Fibroblast of lung (primary cell): ENCODE measurements at regions not wholly inside any gene's neighbourhood (a gene's known extent, or its start where the extent isn't known, plus 50 kb on each side); places are given as distances from the start of the nearest gene placed in this dataset.

ENCODE experiments used
- DNase-seq, 2 donors: peaks; one replicate each; pipeline versions ENCODE4 v3.0.0 to v3.0.0-alpha.2; 2010; ENCODE audit warnings: low read depth in 2 of 2
- H2AFZ ChIP-seq: 2 replicates; pipeline ENCODE4 v1.5.1; 2012; ENCODE audit warnings: low read length, control low read depth, inconsistent platforms
- H3K27ac ChIP-seq: 2 replicates; pipeline ENCODE4 v1.5.1; 2011; ENCODE audit warnings: low read length, control low read depth; ENCODE audit not compliant: insufficient read depth
- H3K27me3 ChIP-seq: 2 replicates; pipeline ENCODE4 v1.5.1; 2011; ENCODE audit warnings: mild to moderate bottlenecking, low read length; ENCODE audit not compliant: control insufficient read depth, insufficient read depth
- H3K36me3 ChIP-seq: 2 replicates; pipeline ENCODE4 v1.5.1; 2011; ENCODE audit warnings: low read length; ENCODE audit not compliant: control insufficient read depth, insufficient read depth
- H3K4me1 ChIP-seq: 2 replicates; pipeline ENCODE4 v1.5.1; 2011; ENCODE audit warnings: low read length; ENCODE audit not compliant: control insufficient read depth, insufficient read depth; ENCODE audit errors: extremely low read depth
- H3K4me2 ChIP-seq: 2 replicates; pipeline ENCODE4 v1.5.1; 2011; ENCODE audit warnings: low read length, control low read depth; ENCODE audit not compliant: insufficient read depth; ENCODE audit errors: extremely low read depth
- H3K4me3 ChIP-seq, 4 experiments: fragments of 200-600 bp in 1 of 4; sonication (generic) in 1 of 4; replicated peaks in 1 of 4; 2 replicates each; pipeline ENCODE4 v1.5.1; 2011 to 2016; ENCODE audit warnings: low read length in 4 of 4, low read depth in 3 of 4, mild to moderate bottlenecking in 3 of 4, control low read depth in 2 of 4, inconsistent platforms in 1 of 4, mixed read lengths in 1 of 4; ENCODE audit not compliant: insufficient read depth in 1 of 4; ENCODE audit errors: control extremely low read depth in 1 of 4
- H3K79me2 ChIP-seq: 2 replicates; pipeline ENCODE4 v1.5.1; 2012; ENCODE audit warnings: mild to moderate bottlenecking, low read length, inconsistent platforms; ENCODE audit not compliant: control insufficient read depth, insufficient read depth
- H3K9ac ChIP-seq: 2 replicates; pipeline ENCODE4 v1.5.1; 2011; ENCODE audit warnings: mild to moderate bottlenecking, low read length, control low read depth; ENCODE audit not compliant: insufficient read depth
- H3K9me3 ChIP-seq: 2 replicates; pipeline ENCODE4 v1.5.1; 2012; ENCODE audit warnings: low read depth, low read length; ENCODE audit not compliant: control insufficient read depth, insufficient read depth
- H4K20me1 ChIP-seq: 2 replicates; pipeline ENCODE4 v1.5.1; 2011; ENCODE audit warnings: low read length; ENCODE audit not compliant: control insufficient read depth, insufficient read depth; ENCODE audit errors: extremely low read depth
- EZH2 ChIP-seq: IDR thresholded peaks from 2 replicates; pipeline ENCODE4 v1.5.1; 2012; ENCODE audit warnings: low read length, control low read depth, mild to moderate bottlenecking; ENCODE audit errors: missing control alignments
- TF ChIP-seq, protein P1 (sequence below), 2 donors: IDR thresholded peaks in 1 of 2; conservative IDR thresholded peaks in 1 of 2; 1 replicate in 1 of 2; 2 replicates in 1 of 2; pipeline ENCODE4 v1.5.1; 2011 to 2012; ENCODE audit warnings: low read length in 2 of 2, control low read depth in 1 of 2, inconsistent platforms in 1 of 2, low read depth in 1 of 2, mild to moderate bottlenecking in 1 of 2

DNA sequence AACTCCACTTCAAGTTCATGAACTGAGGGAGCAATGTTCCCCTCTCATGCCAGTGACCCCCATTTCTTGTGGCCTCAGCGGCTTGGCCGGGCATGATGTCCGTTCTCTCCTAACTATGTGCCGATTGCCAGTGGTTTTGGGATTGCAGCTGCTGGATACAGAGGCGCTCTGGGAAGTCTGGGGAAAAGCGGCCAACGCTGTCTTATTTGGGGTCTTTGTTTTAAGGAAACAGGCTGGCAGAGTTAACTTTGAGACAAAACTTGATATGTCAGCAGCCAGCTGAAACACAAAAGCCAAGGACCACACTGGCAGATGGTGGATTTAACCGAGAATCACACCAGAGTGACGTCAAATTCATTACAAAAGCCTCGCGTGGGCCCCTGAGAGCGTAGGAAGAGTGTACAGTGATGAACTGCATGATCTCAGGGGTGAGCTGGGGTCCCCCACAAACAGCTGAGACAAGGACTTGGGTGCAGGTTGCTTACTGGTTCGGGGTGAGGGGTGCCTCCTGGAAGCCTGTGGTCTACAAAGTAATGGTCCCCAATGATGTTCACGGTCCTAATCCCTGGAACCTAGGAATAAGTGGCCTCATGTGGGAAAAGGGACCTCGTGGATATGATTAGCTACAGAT, 180.4 kb downstream of the IRF8 start:
- Histone ChIP-seq H3K9me3 (no peaks in the 10 kb centered on the region), H3K27me3 (no peaks in the 10 kb centered on the region), H3K4me2 (no peak overlapping the region), H3K79me2 (no peaks in the 10 kb centered on the region), H2AFZ (no peak overlapping the region), H3K27ac (no peak overlapping the region), H4K20me1 (no peaks in the 10 kb centered on the region), H3K36me3 (no peaks in the 10 kb centered on the region), H3K9ac (no peak overlapping the region), H3K4me1 (peaks cover 3% of the 10 kb centered on the region), H3K4me3 (no peak overlapping the region)
- DNase-seq: no peak
- TF ChIP-seq, protein P1, sequence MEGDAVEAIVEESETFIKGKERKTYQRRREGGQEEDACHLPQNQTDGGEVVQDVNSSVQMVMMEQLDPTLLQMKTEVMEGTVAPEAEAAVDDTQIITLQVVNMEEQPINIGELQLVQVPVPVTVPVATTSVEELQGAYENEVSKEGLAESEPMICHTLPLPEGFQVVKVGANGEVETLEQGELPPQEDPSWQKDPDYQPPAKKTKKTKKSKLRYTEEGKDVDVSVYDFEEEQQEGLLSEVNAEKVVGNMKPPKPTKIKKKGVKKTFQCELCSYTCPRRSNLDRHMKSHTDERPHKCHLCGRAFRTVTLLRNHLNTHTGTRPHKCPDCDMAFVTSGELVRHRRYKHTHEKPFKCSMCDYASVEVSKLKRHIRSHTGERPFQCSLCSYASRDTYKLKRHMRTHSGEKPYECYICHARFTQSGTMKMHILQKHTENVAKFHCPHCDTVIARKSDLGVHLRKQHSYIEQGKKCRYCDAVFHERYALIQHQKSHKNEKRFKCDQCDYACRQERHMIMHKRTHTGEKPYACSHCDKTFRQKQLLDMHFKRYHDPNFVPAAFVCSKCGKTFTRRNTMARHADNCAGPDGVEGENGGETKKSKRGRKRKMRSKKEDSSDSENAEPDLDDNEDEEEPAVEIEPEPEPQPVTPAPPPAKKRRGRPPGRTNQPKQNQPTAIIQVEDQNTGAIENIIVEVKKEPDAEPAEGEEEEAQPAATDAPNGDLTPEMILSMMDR (conservative IDR thresholded peaks at IDR 0.05 in 1 of 2, IDR thresholded peaks at IDR 0.05 in 1 of 2; ENCODE audit: low read depth in 1 of 2, low read length in 2 of 2): no peak
- TF ChIP-seq EZH2: no peak

DNA sequence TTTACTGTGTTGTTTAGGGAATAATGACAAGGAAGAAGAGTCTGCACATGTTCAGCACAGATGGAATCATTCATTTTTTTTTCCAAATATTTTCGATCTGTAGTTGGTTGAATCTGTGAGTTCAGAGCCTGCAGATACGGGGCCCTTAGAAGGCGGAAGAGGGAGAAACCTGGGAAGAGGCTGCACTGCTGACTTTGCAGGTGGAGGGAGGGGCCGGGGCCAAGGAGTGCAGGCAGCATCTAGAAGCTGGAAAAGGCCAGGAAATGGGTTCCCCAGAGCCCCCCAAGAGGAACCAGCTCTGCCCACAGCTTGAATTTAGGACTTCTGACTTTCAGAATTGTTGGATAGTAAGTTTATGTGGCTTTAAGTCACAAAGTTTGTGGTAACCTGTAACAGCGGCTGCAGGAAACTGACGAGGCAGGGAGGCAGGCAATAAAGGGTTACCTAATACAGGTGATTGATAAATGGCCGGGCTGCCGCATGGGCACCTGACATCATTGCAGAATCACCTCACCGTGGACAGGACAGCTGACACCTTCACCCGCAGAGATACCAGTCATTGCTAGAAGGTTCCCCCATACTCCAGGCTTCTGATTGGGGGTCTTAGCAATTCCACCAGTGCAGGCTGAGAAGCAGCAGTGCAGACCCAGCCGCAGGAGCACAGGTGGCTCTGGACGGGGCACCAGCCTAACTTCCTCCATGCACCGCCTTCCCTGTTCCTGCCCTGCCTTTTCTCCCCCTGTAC, 181.3 kb downstream of the IRF8 start:
- H3K4me3 ChIP-seq: no peak overlapping the region
- no peaks in the 10 kb centered on the region for H4K20me1 ChIP-seq
- H3K4me2 ChIP-seq: no peak overlapping the region
- no peak for DNase-seq
- H3K27me3 ChIP-seq: no peaks in the 10 kb centered on the region
- no peaks in the 10 kb centered on the region for H3K36me3 ChIP-seq
- no peak overlapping the region for H3K27ac ChIP-seq
- TF ChIP-seq, protein P1 (conservative IDR thresholded peaks at IDR 0.05 in 1 of 2, IDR thresholded peaks at IDR 0.05 in 1 of 2; ENCODE audit: low read depth in 1 of 2, low read length in 2 of 2): no peak
- no peak for TF ChIP-seq EZH2
- H2AFZ ChIP-seq: no peak overlapping the region
- H3K4me1 ChIP-seq: peaks cover 3% of the 10 kb centered on the region
- no peaks in the 10 kb centered on the region for H3K79me2 ChIP-seq
- no peaks in the 10 kb centered on the region for H3K9me3 ChIP-seq
- no peak overlapping the region for H3K9ac ChIP-seq

DNA sequence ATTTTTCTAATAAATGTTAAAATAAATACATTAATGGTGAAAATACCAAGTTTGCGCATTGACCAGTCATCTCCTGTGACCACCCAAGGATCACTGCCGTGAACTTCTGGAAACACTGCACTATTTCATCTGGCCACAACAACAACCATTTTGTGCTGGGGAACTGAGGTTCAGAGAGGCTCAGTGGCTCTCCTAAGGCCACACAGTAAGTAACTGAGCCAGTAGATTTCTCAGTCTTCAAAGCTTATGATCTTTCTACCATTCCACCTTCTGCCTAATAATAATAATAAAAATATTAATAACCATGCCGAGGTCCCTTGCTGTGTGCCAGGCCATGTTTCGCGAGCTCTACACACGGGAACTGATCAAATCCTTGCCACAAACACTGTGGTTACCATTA, 182.0 kb downstream of the IRF8 start:
- no peaks in the 10 kb centered on the region for H4K20me1 ChIP-seq
- no peak for DNase-seq
- no peaks in the 10 kb centered on the region for H3K27me3 ChIP-seq
- no peak overlapping the region for H3K4me2 ChIP-seq
- TF ChIP-seq, protein P1 (conservative IDR thresholded peaks at IDR 0.05 in 1 of 2, IDR thresholded peaks at IDR 0.05 in 1 of 2; ENCODE audit: low read depth in 1 of 2, low read length in 2 of 2): no peak
- no peak for TF ChIP-seq EZH2
- H3K27ac ChIP-seq: no peak overlapping the region
- H3K9ac ChIP-seq: no peak overlapping the region
- H3K36me3 ChIP-seq: no peaks in the 10 kb centered on the region
- no peaks in the 10 kb centered on the region for H3K9me3 ChIP-seq
- no peak overlapping the region for H2AFZ ChIP-seq
- H3K4me3 ChIP-seq: no peak overlapping the region
- peaks cover 3% of the 10 kb centered on the region for H3K4me1 ChIP-seq
- H3K79me2 ChIP-seq: no peaks in the 10 kb centered on the region
